ENCODE measurements at regions not wholly inside any gene's neighbourhood (a gene's known extent, or its start where the extent isn't known, plus 50 kb on each side); places are given as distances from the start of the nearest gene placed in this dataset.

GRCh38 chr2:149719695-149720094 is 132.1 kb upstream of the MMADHC start:
- no peak for DNase-seq (ENCODE audit: low read depth, low spot score)
- H3K27me3 ChIP-seq (ENCODE audit: control insufficient read depth in 2 of 2, insufficient read depth in 2 of 2, low read length in 2 of 2), result no peaks in the 10 kb centered on the region
- no peak for TF ChIP-seq POLR2A (IDR thresholded peaks at IDR 0.05; ENCODE audit: low read depth, low read length)
- no peak for TF ChIP-seq CTCF (IDR thresholded peaks at IDR 0.05; ENCODE audit: extremely low read depth in 1 of 2, insufficient read depth in 1 of 2, low read depth in 1 of 2, low read length in 2 of 2)
- TF ChIP-seq JUN (IDR thresholded peaks at IDR 0.05; ENCODE audit: borderline replicate concordance, insufficient read depth, insufficient read length, low read depth), result no peak
- TF ChIP-seq EZH2 (IDR thresholded peaks at IDR 0.05; ENCODE audit: borderline replicate concordance, low read depth, low read length, severe bottlenecking), result no peak
- no peak for TF ChIP-seq MAX (IDR thresholded peaks at IDR 0.05; ENCODE audit: insufficient read depth, insufficient read length)
- TF ChIP-seq FOS (IDR thresholded peaks at IDR 0.05; ENCODE audit: borderline replicate concordance, insufficient read depth, low read length), result no peak
- no peak for TF ChIP-seq MYC (IDR thresholded peaks at IDR 0.05; ENCODE audit: low read depth, low read length)
- no peak for TF ChIP-seq POLR2AphosphoS5 (IDR thresholded peaks at IDR 0.05; ENCODE audit: insufficient read depth, low read depth, low read length)
- TF ChIP-seq GATA2 (IDR thresholded peaks at IDR 0.05; ENCODE audit: insufficient read depth, insufficient read length, low read depth, low read length), result no peak
- no peak overlapping the region for H3K4me3 ChIP-seq (replicated peaks in 1 of 3; ENCODE audit: insufficient read depth in 1 of 3, low read depth in 1 of 3, low read length in 3 of 3)
- H3K9ac ChIP-seq (replicated peaks; ENCODE audit: extremely low read depth, insufficient read depth, low read length), result no peak overlapping the region
- no peaks in the 10 kb centered on the region for H3K36me3 ChIP-seq (ENCODE audit: control insufficient read depth in 2 of 2, extremely low read depth in 1 of 2, insufficient read depth in 2 of 2, low read length in 2 of 2)
- no peaks in the 10 kb centered on the region for H3K4me1 ChIP-seq (ENCODE audit: control insufficient read depth, extremely low read depth, insufficient read depth, low read length)
- BruUV-seq (replicated peaks), result no TSS peak
- no peak overlapping the region for H2AFZ ChIP-seq (ENCODE audit: low read depth, low read length)
- H3K27ac ChIP-seq (ENCODE audit: insufficient read depth, low read depth, low read length), result no peak overlapping the region
- H3K79me2 ChIP-seq (ENCODE audit: control insufficient read depth, insufficient read depth, low read length), result no peaks in the 10 kb centered on the region
- H3K9me3 ChIP-seq (replicated peaks; ENCODE audit: control insufficient read depth, insufficient read depth, low read length), result no peaks in the 10 kb centered on the region
- CTCF ChIA-PET, result no interaction called here
- intact Hi-C loops (cut with micrococcal nuclease) (loop anchor here (10.0 kb wide), 1 partner anchor 1515 kb away; no protein-coding TSS in a partner anchor), dilution Hi-C loops (cut with MboI; ENCODE audit: extremely low pct_ligation_motif_present, low sequenced_read_pairs) (no loop called here)
- no peak overlapping the region for H3K4me2 ChIP-seq (ENCODE audit: insufficient read depth, low read length)
- no peaks in the 10 kb centered on the region for H4K20me1 ChIP-seq (replicated peaks; ENCODE audit: control insufficient read depth, extremely low read depth, insufficient read depth, low read length)
- FAIRE-seq, result no peak
- POLR2A ChIA-PET, result no interaction called here
- H3K9me1 ChIP-seq (replicated peaks; ENCODE audit: control insufficient read depth, extremely low read depth, insufficient read depth, low read length), result no peaks in the 10 kb centered on the region
